NCI-H510A (cell line): ENCODE measurements at regions not wholly inside any gene's neighbourhood (a gene's known extent, or its start where the extent isn't known, plus 50 kb on each side); places are given as distances from the start of the nearest gene placed in this dataset.

ENCODE experiments used
- DNase-seq: peaks from one replicate; lab custom pipeline; 2025; lab: John Stamatoyannopoulos, UW

GRCh38 chr1:93815366-93816110, 63.5 kb downstream of the DNTTIP2 start:
- no peak for DNase-seq

DNA sequence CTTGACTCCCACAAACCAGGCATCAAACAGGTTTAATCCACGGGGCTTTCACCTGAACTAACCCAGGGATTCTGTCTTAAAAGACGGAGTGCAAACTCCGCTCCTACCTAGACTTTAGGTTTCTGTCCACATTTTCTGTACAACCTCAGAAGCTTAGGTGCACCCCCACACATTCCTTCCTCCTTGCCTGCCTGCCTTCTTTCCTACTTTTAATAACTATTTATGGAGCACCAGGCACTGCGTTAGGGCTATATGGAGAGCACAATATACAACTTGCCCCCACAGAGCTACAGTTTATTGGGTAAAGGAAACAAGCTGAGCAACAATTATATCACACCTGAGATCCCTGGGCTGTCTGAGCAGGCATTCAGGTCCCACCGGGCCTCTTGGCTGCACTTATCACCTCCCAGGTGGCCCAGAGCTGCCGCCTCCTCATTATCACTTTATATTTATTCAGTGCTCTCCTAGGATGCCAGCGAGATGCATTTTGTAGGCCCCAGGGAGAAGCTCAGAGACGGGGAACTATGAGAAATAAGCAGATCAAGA, 64.1 kb downstream of the DNTTIP2 start:
- DNase-seq, result no peak

DNA sequence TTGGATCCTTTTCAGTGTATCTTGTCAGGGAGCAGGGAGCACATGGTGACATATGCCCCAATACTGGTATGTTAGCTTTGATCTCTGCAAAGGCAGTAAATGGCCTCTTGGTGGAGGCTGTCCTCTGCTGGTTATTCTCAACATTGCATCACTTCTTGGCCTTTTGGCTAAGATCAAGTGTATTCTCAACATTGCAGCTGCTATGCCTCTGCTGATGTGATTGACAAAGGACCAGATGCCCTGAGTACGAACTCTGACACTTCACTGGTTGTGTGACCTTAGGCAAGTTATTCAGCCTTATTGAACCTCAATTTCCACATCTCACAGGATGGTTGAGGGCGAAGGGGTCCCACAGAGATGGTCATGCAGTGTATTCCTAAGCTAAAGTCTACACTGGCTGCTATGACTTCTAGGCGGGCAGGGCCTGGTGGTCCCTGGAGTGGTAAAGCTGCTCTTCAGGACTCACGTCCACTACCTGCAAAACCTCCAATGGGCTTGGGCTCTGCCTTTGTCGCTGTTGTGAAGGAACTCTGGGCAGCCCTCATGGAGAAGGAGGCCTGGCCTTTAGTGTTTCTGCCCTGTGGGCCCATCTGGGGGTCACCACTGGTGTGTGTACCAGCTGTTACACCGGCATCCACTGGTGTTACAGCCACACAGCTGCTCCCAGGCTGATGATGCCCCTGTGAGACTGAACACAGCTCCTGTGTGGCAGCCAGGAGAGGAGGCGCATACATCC, 64.8 kb downstream of the DNTTIP2 start:
- peak; percentile 64 for DNase-seq

DNA sequence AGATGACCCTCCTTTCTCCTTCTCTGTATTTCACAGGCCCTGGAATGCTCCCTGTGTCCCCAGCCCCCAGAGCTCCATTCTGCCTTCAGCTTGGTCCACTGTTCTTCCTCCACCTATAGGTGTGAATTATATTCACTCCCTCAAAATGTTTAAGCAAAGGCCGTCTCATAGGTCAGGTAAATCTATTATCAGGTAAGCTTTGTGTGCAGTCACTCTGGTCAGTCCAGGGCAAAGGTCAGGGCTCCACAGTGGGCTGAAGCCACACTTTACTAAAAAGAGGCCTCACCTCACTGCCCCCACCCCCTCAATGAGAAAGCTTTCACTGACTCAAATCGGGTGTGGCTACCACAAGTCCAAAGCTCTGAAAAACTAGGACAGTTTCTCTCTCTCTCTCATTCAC, 65.9 kb downstream of the DNTTIP2 start:
- no peak for DNase-seq

DNA sequence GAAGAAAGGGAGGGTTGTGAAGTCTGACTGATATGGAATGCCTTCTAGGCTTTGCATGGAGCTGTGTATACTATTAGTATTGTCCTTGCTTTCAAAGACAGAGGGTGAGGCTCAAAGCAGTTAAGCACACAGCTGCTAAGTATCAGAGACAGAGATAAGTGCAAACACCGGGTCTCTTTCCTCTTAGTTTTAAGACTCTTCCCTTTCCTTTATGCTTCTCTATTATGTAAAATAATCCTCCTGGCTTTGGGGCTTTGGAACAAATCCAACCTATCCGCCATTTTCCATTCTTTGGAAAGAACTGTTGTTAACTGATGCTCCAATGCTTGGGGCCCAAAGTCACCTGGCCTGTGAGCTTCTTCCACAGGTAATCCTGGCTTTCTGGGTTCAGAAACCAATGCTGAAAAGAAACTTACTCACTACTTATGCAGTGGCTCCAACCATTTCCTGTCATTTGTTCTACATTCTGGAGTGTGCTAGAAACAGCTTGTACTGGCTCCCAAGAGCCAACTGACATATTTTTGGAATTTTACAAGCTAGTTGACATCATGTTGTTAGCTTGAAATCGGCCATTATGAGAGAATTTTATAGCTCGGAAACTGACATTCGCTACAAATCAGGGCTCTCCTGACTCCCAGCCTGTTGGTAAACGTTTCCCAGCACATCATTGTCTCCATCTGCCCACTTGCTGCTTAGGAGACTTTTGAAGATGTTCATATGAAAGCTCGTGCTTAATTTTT, 67.5 kb downstream of the DNTTIP2 start:
- no peak for DNase-seq

GRCh38 chr1:93810316-93810715, 68.7 kb downstream of the DNTTIP2 start:
- DNase-seq, result no peak

DNA sequence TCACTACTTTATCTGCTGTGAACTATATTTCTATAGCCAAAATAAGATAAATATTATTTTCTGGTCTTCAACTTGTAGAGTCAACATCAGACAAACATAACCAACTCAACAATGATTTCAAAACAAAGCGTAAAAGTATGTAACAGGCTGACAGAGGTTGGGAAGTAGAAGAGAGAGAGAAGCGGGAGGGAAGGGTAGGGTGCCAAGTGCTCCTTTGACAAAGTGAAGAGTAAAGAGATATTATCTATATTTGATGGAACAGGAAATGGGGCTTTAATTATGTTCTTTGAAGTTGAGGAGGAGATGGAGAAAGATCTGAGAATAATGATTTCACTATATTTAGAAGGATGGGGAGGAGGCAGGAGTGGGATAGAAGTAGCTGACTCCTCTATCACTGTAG, 70.1 kb downstream of the DNTTIP2 start:
- DNase-seq, result no peak

- DNase-seq, result no peak
Measured at GRCh38 chr1:93807311-93807930, 71.6 kb downstream of the DNTTIP2 start.

- DNase-seq, result no peak
Measured at GRCh38 chr1:93805027-93805610, 73.9 kb downstream of the DNTTIP2 start.

DNA sequence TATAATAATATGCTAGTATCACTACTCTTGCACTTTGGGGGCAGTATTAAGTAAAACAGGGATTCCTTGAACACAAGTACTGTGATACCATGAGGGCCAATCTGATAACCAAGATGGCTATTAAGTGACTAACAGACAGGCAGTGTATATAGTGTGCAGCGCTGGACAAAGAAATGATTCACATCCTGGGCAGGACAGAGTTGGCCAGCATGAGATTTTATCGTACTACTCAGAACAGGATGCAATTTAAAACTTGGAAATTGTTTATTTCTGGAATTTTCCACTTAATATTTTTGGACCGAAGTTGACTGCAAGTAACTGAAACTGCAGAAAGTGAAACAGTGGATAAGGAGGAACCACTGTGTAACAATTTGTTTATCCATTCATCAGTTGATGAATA, 74.6 kb downstream of the DNTTIP2 start:
- DNase-seq, result no peak

DNA sequence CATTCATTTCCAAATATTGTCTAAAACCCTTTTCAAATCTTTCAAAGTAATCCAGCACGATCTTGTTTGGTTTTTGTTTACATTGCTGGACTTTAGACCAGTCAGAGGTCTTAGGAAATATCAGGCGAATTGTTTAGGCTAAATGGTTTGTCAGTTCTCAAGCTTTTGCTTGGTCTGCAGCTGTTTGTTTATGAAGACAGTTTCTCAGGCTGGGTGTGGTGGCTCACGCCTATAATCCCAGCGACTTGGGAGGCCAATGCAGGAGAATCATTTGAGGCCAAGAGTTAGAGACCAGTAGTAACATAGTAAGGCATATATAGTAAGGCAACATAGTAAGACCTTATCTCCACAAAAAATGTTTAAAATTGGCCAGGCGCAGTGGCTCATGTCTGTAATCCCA, 77.5 kb downstream of the DNTTIP2 start:
- DNase-seq, result no peak

- no peak for DNase-seq
Measured at GRCh38 chr1:93800856-93801255, 78.2 kb downstream of the DNTTIP2 start.

DNA sequence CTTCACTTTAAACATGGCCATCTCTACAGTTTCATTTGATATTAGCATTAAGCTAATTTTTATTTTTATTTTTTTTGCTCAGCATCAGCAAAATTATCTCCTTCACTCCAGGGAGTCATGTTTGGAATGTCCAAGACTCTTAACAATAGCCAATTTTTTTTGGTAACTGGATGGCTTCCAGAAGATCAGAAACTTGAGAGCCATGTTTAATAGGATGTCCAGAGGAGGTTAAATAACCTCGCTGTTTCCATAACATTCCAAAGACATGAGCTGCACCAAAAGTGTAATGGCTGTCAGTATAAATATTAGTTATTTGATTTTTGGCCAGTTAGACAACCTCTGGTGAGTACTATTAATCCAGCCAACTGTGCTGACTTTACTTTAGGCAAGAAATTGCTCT, 80.7 kb downstream of the DNTTIP2 start:
- DNase-seq, result no peak

GRCh38 chr1:93784538-93784937, 94.5 kb downstream of the DNTTIP2 start:
- no peak for DNase-seq

GRCh38 chr1:93783876-93784275, 95.1 kb downstream of the DNTTIP2 start:
- DNase-seq, result no peak

DNA sequence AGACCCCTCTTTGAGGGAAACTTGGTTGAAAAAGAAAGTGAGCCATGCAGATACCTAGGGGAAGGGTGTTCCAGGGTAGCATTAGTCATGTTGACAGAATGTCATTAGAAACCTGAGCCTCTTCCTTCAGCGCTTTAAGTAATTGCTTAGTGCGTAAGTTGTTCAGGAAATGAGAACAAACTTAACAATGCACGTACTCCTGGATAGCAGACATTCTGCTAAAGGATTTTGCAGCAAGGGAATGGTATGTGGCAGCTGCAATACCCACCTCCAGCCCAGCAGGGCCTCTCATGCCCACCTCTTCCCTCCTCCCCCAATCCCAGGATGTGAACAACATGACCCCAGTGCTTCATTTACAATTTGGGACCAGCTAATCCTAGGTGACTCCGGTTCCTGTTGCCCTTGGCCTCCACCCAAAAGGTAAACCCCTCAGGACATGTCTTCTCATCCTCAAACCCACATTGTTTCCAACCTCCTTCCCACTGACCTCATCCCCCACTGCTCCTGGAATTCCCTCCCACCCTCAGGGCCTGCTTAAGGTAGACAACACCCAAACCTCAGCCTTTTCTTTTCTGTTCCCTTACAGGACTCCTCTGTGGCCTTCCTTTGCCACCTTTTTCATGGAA, 98.0 kb upstream of the BCAR3 start:
- DNase-seq, result peak; percentile 17

DNA sequence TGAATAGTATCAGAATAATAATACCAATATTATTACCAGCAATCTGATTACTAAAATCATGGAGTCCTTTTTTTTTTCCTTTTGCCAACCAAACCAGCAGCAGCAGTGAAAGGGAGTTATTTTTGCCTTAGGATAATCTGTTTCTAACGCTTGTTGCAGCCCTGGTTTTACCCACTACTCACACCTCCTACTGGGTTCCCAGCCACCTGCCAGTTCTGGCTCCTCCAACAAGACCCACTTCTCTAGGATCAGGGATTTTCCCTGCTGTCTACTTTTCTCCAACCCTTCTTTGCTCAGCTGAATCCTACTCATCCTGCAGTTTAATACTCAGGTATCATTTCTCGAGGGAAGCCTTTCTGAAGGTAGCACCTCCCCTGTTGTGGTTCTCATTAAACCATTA, 96.8 kb upstream of the BCAR3 start:
- DNase-seq, result no peak

DNA sequence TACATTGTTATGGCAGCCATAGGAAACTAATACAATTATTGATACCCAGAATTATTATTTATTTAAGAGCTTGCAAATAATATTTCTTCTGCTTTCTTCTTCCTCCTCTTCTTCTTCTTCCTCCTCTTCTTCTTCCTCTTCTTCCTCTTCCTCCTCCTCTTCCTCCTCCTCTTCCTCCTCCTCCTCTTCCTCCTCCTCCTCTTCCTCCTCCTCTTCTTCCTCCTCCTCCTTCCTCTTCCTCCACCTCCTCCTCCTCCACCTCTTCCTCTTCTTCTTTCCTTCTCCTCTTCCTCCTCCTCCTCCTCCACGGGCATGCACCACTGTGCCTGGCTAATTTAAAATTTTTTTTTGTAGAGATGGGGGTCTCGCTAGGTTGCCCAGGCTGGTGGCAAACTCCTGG, 95.6 kb upstream of the BCAR3 start:
- DNase-seq, result no peak

DNA sequence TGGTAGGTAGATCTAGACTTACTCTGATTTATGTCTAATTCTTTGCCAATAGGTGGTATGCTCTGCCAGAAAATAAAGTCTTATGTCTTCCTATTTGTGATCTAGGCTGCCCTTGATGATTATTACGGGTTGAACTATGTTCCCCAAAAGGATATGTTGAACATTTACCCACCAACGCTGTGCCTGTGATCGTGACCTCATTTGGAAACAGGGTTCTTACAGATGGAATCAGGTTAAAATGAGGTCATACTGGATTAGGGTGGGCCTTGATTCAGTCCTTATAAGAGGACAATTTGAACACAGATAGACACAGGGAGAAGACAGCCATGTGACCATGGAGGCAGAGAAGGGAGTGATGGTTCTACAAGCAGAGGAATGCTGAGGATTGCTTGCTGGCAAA, 95.1 kb upstream of the BCAR3 start:
- no peak for DNase-seq

DNA sequence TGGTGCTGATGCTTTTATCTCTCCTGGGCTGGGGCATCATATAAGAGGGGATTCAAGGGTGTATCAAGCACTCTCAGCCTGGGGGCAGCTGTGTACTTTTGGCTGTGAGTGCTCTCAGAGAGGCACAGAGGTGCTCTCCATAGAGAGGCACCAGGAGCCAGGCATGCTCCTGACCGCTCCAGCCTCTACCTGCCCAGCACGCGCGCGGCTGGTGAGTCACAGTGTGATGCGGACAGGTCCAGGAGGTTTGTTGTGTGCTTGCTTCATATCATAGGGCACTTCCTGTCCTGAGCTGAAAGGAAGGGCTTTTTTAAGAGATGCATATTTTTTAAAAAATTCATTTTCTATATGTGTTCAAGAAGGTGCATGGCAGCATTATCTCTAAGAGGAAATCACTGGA, 93.6 kb upstream of the BCAR3 start:
- peak; percentile 98 for DNase-seq

- DNase-seq, result no peak
Measured at GRCh38 chr1:93774707-93775106, 93.1 kb upstream of the BCAR3 start.
